ENCODE measurements at regions not wholly inside any gene's neighbourhood (a gene's known extent, or its start where the extent isn't known, plus 50 kb on each side); places are given as distances from the start of the nearest gene placed in this dataset.

DNA sequence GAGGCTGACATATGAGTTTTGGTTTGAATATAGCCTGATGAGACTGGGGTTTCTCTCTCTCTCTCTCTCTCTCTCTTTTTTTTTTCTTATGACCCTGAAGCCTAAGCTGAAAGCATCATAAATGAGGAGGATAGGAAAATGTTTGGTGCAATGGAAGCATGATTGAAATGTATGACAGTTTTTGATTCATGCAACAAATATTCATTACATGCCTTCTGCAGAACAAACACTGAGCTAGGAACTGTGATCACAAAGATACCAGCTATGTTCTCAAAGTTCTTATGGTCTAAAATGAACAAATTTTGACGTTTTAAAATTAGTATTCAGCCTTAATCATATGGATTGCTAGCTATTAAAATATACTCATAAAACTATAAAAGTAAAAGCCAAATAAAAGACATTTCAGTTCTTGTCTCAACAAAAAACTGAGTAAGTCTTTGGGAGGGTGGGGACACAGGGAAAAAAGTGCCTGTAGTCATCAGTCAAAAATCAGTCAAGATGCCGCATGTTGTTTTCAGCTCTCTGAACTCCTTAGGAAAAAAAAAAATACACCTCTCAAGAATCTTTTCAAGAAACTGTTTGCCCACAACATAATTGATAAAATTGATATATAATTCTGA lies 57.2 kb downstream of the NKX6-1 start:
- TF ChIP-seq, protein P1, sequence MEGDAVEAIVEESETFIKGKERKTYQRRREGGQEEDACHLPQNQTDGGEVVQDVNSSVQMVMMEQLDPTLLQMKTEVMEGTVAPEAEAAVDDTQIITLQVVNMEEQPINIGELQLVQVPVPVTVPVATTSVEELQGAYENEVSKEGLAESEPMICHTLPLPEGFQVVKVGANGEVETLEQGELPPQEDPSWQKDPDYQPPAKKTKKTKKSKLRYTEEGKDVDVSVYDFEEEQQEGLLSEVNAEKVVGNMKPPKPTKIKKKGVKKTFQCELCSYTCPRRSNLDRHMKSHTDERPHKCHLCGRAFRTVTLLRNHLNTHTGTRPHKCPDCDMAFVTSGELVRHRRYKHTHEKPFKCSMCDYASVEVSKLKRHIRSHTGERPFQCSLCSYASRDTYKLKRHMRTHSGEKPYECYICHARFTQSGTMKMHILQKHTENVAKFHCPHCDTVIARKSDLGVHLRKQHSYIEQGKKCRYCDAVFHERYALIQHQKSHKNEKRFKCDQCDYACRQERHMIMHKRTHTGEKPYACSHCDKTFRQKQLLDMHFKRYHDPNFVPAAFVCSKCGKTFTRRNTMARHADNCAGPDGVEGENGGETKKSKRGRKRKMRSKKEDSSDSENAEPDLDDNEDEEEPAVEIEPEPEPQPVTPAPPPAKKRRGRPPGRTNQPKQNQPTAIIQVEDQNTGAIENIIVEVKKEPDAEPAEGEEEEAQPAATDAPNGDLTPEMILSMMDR (IDR thresholded peaks at IDR 0.05) = no peak
- Histone ChIP-seq H3K36me3 (no peaks in the 10 kb centered on the region), H3K4me3 (no peak overlapping the region), H3K27ac (no peak overlapping the region), H3K4me1 (no peaks in the 10 kb centered on the region), H3K9me3 (no peaks in the 10 kb centered on the region), H3K27me3 (no peaks in the 10 kb centered on the region)
- DNase-seq = no peak
- WGBS, 2 donors = 44 to 67% methylated on average over 2 of the region's 2 CpGs
- intact Hi-C loops (cut with DNase I) = no loop called here

DNA sequence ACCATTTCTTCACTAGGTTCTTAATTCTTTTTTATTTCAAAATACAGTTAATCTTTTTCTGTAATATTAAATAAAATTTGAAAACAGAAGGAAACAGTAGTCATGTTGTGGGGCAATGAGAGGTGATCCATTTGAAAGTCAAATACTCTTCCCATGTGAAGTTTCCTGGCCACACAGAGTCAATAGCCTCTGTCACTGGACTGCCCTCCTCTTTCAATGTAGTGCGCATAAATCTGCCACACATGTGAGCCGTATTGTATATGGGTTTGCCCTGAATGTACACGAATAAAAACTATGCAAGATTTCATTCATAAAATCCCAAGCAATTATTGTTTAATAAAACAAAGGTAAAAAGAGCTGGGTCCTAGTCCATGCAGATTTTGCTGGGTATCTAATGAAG lies 59.1 kb downstream of the NKX6-1 start:
- TF ChIP-seq, protein P1 (IDR thresholded peaks at IDR 0.05) = no peak
- TF ChIP-seq POLR2AphosphoS5 (IDR thresholded peaks at IDR 0.05) = no peak
- TF ChIP-seq EP300 (IDR thresholded peaks at IDR 0.05) = no peak
- no peak for TF ChIP-seq POLR2A (IDR thresholded peaks at IDR 0.05)

DNA sequence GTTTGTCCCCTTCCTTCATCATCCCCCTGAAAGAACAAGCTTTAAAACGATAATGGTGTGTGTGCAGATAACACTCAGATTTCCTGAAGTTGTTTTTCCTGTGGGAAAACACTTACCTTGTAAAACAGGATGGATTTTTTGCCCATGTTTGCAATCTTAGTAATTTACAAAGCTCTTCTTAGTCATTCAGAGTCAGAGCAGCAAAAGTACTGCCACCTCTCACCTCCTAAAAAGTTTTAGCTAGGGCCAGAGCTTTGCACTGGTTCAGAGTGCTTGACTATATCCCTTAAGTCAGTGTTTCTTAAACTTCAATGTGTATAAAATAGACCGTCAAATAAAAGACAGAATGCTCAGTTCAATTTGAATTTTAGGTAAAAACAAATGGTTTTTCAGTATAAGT lies 62.3 kb downstream of the NKX6-1 start:
- intact Hi-C loops (cut with DNase I) = no loop called here
- Histone ChIP-seq H3K27me3 (no peaks in the 10 kb centered on the region), H3K4me1 (no peaks in the 10 kb centered on the region), H3K4me3 (no peak overlapping the region), H3K27ac (no peak overlapping the region), H3K36me3 (no peaks in the 10 kb centered on the region), H3K9me3 (no peaks in the 10 kb centered on the region)
- DNase-seq = no peak
- 56 to 62% methylated on average over 2 of the region's 2 CpGs for WGBS, 2 donors
- TF ChIP-seq, protein P1 (IDR thresholded peaks at IDR 0.05) = no peak
- TF ChIP-seq POLR2AphosphoS5 (IDR thresholded peaks at IDR 0.05) (no peak), POLR2A (IDR thresholded peaks at IDR 0.05) (no peak), EP300 (IDR thresholded peaks at IDR 0.05) (no peak)

More for the DNA sequence above, 59.1 kb downstream of the NKX6-1 start:
- Histone ChIP-seq H3K27ac (no peak overlapping the region), H3K27me3 (no peaks in the 10 kb centered on the region), H3K36me3 (no peaks in the 10 kb centered on the region), H3K4me1 (no peaks in the 10 kb centered on the region), H3K9me3 (no peaks in the 10 kb centered on the region), H3K4me3 (no peak overlapping the region)
- WGBS, 2 donors = 57 to 74% methylated on average over 3 of the region's 3 CpGs
- no peak for DNase-seq
- intact Hi-C loops (cut with DNase I) = no loop called here

DNA sequence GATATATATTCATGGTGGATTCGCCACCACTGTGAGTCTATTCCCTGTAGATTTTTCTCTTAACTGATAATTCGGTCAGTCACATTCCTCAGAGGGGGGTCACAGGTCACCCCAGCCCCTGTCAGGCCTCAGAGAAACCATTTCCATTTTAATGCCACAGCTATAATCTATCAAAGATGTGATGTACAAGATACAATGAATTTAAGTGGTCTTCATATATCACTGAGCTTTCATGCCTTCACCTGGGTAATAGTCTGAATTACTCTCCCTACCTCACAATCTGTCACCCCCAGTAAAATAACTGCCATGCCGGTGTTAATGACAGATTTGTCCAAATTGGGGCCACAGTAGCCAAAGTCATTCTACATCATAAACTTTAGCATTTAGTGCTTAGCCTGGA lies 64.7 kb downstream of the NKX6-1 start:
- Histone ChIP-seq H3K36me3 (no peaks in the 10 kb centered on the region), H3K27ac (no peak overlapping the region), H3K27me3 (no peaks in the 10 kb centered on the region), H3K9me3 (no peaks in the 10 kb centered on the region), H3K4me3 (no peak overlapping the region), H3K4me1 (no peaks in the 10 kb centered on the region)
- WGBS, 2 donors = 78 to 82% methylated on average over 3 of the region's 3 CpGs
- TF ChIP-seq, protein P1 (IDR thresholded peaks at IDR 0.05) = no peak
- no peak for TF ChIP-seq POLR2AphosphoS5 (IDR thresholded peaks at IDR 0.05)
- TF ChIP-seq EP300 (IDR thresholded peaks at IDR 0.05) = no peak
- TF ChIP-seq POLR2A (IDR thresholded peaks at IDR 0.05) = no peak
- no peak for DNase-seq
- intact Hi-C loops (cut with DNase I) = no loop called here

DNA sequence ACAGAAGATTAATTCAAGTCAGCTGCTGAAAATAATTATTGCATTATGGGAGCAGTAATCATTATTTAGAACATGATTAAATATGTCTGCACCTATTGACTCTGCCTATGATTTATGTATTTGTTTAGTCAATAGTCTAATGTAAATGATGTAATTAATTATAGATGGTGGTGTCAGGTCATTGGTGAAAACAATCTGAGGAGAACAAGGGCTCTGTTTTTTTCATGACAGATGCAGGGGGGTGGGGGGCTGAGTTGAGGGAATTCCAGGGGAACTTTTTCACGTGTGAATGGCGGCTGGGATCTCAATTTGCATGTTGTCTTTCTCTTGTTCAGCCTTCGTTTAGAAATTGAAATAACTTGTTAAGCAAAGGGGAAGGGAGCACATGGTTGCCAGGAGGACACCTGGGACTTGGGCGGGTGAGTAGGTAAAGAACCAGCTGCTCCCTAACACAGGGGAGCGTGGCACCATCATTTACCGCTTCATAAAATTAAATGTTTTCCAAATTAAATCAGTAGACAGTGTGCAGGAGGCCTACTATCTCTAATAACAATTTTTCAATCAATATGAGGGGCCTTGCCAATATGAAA lies 65.4 kb downstream of the NKX6-1 start:
- DNase-seq = no peak
- no peak overlapping the region for H3K4me3 ChIP-seq
- TF ChIP-seq POLR2A (IDR thresholded peaks at IDR 0.05) (no peak), POLR2AphosphoS5 (IDR thresholded peaks at IDR 0.05) (no peak), EP300 (IDR thresholded peaks at IDR 0.05) (no peak)
- TF ChIP-seq, protein P1 (IDR thresholded peaks at IDR 0.05) = no peak
- no peaks in the 10 kb centered on the region for H3K36me3 ChIP-seq
- no peaks in the 10 kb centered on the region for H3K9me3 ChIP-seq
- no peaks in the 10 kb centered on the region for H3K4me1 ChIP-seq
- no peaks in the 10 kb centered on the region for H3K27me3 ChIP-seq
- H3K27ac ChIP-seq = no peak overlapping the region
- intact Hi-C loops (cut with DNase I) = no loop called here
- 71 to 84% methylated on average over 6 of the region's 6 CpGs for WGBS, 2 donors
